SK-N-MC (cell line): ENCODE measurements at regions not wholly inside any gene's neighbourhood (a gene's known extent, or its start where the extent isn't known, plus 50 kb on each side); places are given as distances from the start of the nearest gene placed in this dataset.

Experiments
- EZH2 ChIP-seq: fragments of 200-600 bp; sonication (generic); IDR thresholded peaks from one replicate; pipeline ENCODE4 v1.6.1; 2017; ENCODE audit warnings: antibody characterized with exemption
- FOXP2 ChIP-seq: optimal IDR thresholded peaks from 2 replicates; pipeline ENCODE3; 2011; ENCODE audit warnings: mild to moderate bottlenecking, moderate library complexity; ENCODE audit not compliant: insufficient read depth; ENCODE audit errors: extremely low read length, control extremely low read depth
- POLR2AphosphoS5 ChIP-seq: IDR thresholded peaks from 2 replicates; pipeline ENCODE4 v1.6.1; 2012; ENCODE audit warnings: mild to moderate bottlenecking, low read depth, low read length, borderline replicate concordance

GRCh38 chr1:5776035-5776550 is 216.1 kb downstream of the NPHP4 start:
- no peak for TF ChIP-seq EZH2
- no peak for TF ChIP-seq POLR2AphosphoS5
- TF ChIP-seq FOXP2: no peak
